ENCODE measurements at regions not wholly inside any gene's neighbourhood (a gene's known extent, or its start where the extent isn't known, plus 50 kb on each side); places are given as distances from the start of the nearest gene placed in this dataset.

GRCh38 chr2:158879229-158879903, 84.2 kb downstream of the DAPL1 start:
- Histone ChIP-seq H3K79me2 (ENCODE audit: control insufficient read depth in 1 of 2, insufficient read depth in 2 of 2, low read length in 2 of 2) (no peaks in the 10 kb centered on the region), H3K14ac (ENCODE audit: insufficient read length) (no peak overlapping the region), H3K4me2 (ENCODE audit: insufficient read depth in 1 of 2, low read depth in 2 of 2, low read length in 2 of 2) (no peak overlapping the region), H4K5ac (ENCODE audit: insufficient read length, low read depth, low read length) (no peak overlapping the region), H2AFZ (ENCODE audit: low read length) (no peak overlapping the region), H3K4me3 (ENCODE audit: extremely low read depth in 1 of 4, insufficient read depth in 2 of 4, low read depth in 3 of 4, low read length in 4 of 4) (no peak overlapping the region), H4K91ac (replicated peaks; ENCODE audit: insufficient read length, low read length) (no peak overlapping the region), H3K18ac (ENCODE audit: extremely low read depth, low read length) (no peak overlapping the region), H2BK5ac (ENCODE audit: low read depth, low read length) (no peak overlapping the region), H3K56ac (replicated peaks; ENCODE audit: insufficient read length, low read depth, low read length) (no peak overlapping the region), H2AK5ac (ENCODE audit: low read depth, low read length) (no peak overlapping the region), H3K36me3 (ENCODE audit: control insufficient read depth in 2 of 4, insufficient read depth in 4 of 4, low read length in 3 of 4) (no peaks in the 10 kb centered on the region), H3K23ac (ENCODE audit: insufficient read length) (no peak overlapping the region), H3K4ac (replicated peaks; ENCODE audit: insufficient read length, low read depth, low read length) (no peak overlapping the region), H3K27me3 (replicated peaks in 1 of 4; ENCODE audit: control insufficient read depth in 3 of 4, extremely low read depth in 1 of 4, insufficient read depth in 3 of 4, low read length in 3 of 4) (no peaks in the 10 kb centered on the region), H3K27ac (ENCODE audit: low read depth, low read length) (no peak overlapping the region), H2BK120ac (replicated peaks; ENCODE audit: low read depth, low read length) (no peak overlapping the region), H3K9ac (replicated peaks in 1 of 4; ENCODE audit: extremely low read depth in 1 of 4, low read depth in 3 of 4, low read length in 3 of 4) (no peak overlapping the region), H2BK15ac (ENCODE audit: low read length) (no peak overlapping the region), H3K9me3 (ENCODE audit: insufficient read depth in 2 of 2, low read depth in 1 of 2, low read length in 1 of 2) (no peaks in the 10 kb centered on the region), H2BK20ac (ENCODE audit: low read length) (no peak overlapping the region), H2BK12ac (ENCODE audit: low read depth, low read length) (no peak overlapping the region), H3K4me1 (replicated peaks in 1 of 4; ENCODE audit: control insufficient read depth in 3 of 4, insufficient read depth in 4 of 4, low read length in 3 of 4) (no peaks in the 10 kb centered on the region), H4K20me1 (replicated peaks in 1 of 2; ENCODE audit: control insufficient read depth in 1 of 2, insufficient read depth in 2 of 2, low read length in 2 of 2) (no peaks in the 10 kb centered on the region), H3K79me1 (ENCODE audit: low read depth, low read length) (no peaks in the 10 kb centered on the region), H4K8ac (ENCODE audit: extremely low read depth, insufficient read depth, low read length) (no peak overlapping the region), H3K23me2 (ENCODE audit: low read depth, low read length) (no peaks in the 10 kb centered on the region)
- FAIRE-seq, result no peak
- CTCF ChIA-PET (ENCODE audit: partially characterized antibody), result interaction anchor here (0.6 kb wide), 1 partner anchor 1901 kb away, joined by 3 read pairs; no protein-coding TSS in a partner anchor
- POLR2A ChIA-PET (ENCODE audit: partially characterized antibody), result no interaction called here
- no peak for DNase-seq (ENCODE audit: low read depth in 1 of 2, low spot score in 2 of 2)
- 92% methylated on average over 17 of the region's 17 CpGs; no CpG with 5 or more reads in 1 of the 2 experiments for WGBS, 2 experiments (ENCODE audit: extremely low coverage in 1 of 2, insufficient coverage in 1 of 2, insufficient read length in 1 of 2, insufficient replicate concordance in 2 of 2, low coverage in 1 of 2, low lambda C conversion rate in 2 of 2, missing lambda C conversion rate in 1 of 2)
- no peak for TF ChIP-seq MAFK (IDR thresholded peaks at IDR 0.05; ENCODE audit: low read depth, low read length)
